Activated CD4-positive, alpha-beta T cell treated with anti-CD3 and anti-CD28 coated beads, Interleukin-2, Interleukin-6, amounts not matched to agents 100 ng/mL and 50 ng/mL, durations not matched to agents 16 hours and 8 hours (primary cell): ENCODE measurements at regions not wholly inside any gene's neighbourhood (a gene's known extent, or its start where the extent isn't known, plus 50 kb on each side); places are given as distances from the start of the nearest gene placed in this dataset.

Source experiments
- DNase-seq: peaks from one replicate; pipeline ENCODE4 v3.0.0-alpha.2; 2020

DNA sequence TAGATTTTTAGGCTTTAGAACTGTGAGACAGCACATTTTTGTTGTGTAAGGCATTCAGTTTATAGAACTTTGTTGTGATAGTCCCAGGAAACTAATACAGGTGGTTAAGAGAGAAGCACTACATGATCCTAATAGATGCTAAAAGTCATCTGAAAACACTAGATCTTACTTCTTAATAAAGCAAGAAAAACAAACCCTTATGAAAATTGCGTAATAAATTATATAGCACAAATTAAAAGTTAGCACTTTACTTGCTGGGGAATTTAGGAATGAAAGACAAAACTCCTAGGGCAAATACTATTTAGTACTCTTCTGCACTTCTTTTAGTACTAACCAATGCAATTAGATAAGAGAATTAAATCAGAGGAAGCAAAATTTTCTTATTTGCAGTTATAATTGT lies 163.3 kb upstream of the SHISA6 start:
- no peak for DNase-seq

DNA sequence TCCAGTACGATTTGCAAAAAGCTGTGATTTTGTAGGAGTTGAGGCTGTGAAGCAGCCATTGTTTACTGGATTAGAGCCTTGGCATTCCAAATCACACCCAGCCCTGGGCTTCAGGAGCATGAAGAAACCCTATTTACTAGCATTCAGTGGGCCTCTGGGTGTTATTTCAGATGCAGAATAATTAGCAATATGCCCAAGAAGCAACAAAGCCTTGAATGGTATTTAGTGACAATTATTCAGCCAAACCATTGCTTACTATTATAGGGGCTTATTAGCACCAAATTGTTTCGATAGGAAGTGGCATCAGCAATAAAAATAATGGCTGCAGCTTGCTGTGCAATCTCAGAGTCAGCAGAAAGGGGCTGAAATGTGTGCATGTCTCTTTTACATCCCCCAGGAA lies 166.6 kb upstream of the SHISA6 start:
- no peak for DNase-seq

- no peak for DNase-seq
These were observed 184.1 kb upstream of the SHISA6 start for GRCh38 chr17:11056926-11057325.

- no peak for DNase-seq
These were observed 187.2 kb upstream of the SHISA6 start for GRCh38 chr17:11053846-11054245.

DNA sequence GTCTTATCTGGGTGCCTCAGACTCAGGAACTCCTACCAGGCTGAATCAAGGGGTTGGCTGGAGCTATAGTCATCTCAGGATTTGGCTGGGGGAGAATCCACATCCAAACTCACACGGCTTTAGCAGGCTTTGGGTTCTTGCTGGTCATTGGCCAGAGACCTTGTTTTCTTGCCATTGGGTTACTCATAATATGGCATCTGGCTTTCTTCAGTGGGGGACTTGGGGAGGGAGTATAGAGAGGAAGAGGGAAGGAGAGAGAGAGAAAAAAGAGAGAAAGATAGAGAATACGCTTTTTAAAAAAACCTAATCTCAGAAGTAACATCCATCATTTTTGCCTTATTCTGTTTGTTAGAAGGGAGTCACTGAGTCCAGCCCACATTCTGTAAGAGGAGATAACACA lies 191.5 kb upstream of the SHISA6 start:
- no peak for DNase-seq

DNA sequence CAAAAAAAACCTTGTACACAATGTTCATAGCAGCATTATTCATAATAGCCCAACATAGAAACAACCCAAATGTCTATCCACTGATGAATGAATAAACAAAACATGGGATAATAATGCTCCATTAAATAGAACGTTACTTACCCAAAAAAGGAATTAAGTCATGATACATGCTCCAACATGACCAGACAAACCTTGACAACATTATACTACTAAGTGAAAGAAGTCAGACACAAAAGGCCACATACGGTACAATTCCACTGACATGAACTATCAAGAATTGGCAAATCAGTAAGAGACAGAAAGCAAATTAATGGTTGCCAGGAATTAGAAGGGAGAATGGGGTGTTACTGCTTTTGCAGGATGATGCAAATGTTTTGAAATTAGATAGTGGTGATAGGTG lies 193.8 kb upstream of the SHISA6 start:
- DNase-seq = no peak

DNA sequence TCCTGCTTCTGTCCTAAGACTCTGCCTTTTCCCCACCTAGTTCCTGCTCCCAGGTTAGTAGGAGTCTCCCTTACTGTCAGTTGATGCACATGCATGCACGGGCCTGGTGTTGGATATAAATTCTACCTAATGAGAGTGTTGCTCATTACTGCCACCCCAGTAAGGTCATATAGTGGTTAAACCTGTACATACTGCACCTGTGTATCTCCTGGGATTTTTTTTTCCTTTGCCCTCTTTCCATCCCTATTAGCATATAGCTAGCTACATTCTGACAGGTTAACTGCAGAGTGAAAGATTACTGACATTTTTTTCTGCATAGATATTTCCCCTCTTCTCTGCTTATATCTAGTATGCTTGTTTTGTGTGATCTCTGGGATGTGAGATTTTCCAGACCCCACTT lies 201.5 kb upstream of the PIRT start:
- DNase-seq = no peak

DNA sequence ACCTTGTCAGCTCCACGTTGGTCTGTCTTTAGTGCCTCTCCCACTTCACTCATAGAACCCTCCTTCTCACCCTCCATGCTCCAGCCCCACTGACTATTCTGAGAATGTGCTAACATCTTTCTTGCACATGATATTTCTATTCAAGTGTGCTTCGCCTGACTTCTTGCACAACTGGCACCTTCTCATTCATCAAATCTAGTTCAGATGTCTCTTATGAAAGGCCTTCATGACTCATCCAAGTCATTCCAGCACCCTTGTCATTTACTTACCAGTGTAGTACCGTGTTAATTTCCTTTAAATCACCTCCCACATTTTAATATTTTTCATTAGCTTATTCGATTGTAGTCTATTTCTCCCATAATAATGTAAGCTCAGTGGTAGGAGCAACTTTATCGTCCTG lies 197.8 kb upstream of the PIRT start:
- DNase-seq = no peak

GRCh38 chr17:11031787-11032186 lies 193.9 kb upstream of the PIRT start:
- DNase-seq = no peak

GRCh38 chr17:11029791-11030190 lies 191.9 kb upstream of the PIRT start:
- no peak for DNase-seq

GRCh38 chr17:11028349-11028748 lies 190.5 kb upstream of the PIRT start:
- DNase-seq = no peak

DNA sequence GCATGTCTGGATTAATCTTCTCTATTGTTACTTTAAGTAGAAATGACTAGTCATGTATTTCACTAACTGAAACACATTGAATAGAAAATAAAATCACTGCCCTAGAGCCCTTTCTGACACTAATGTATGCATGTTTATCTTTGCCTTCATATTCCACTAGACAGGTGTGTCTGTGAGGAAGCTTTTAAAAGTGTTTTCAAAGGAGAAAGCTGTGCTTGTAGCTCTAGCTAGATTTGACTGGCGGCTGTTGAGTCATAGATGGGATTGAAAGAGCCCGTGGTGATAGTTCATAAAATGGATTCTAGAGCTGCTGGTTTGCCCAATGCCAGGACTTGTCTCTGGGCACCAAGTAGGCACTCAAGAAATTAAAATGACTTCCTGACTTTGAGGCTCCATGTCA lies 189.0 kb upstream of the PIRT start:
- DNase-seq = no peak

DNA sequence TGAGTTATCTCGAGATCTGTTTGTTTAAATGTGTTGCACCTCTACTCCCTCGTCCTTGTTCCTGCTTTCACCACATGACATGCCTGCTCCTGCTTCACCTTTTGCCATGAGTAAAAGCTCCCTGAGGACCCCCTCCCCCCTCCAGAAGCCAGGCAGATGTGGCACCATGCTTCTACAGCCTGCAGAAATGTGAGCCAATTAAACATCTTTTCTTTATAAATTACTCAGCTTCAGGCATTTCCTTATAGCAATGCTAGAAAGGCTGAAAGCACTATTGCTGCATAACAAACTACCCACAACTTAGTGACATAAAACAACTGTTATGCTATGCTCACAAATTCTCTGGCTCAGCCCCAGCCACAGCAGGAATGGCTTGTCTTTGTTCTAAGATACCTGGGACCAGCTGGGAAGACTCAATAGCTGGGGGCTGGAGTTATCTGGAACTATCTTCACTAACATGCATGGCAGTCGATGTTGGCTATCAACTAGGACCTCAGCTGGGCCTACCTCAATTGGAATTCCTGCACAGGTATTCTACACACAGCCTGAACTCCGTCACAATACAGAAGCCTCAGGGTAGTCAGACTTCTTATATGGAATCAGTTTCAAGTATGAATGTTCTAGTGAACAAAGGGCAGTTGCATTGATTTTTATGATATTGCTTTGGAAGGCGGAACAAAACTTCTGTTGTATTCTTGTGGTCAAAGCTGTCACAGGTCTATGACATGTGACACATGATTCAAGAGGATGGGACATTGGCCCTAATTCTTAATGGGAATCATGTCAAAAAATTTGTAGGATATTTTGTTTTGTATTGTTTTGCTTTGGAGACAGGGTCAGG lies 186.0 kb upstream of the PIRT start:
- no peak for DNase-seq

GRCh38 chr17:11006530-11006929 lies 168.6 kb upstream of the PIRT start:
- DNase-seq = no peak

GRCh38 chr17:11005940-11006339 lies 168.1 kb upstream of the PIRT start:
- DNase-seq = no peak

DNA sequence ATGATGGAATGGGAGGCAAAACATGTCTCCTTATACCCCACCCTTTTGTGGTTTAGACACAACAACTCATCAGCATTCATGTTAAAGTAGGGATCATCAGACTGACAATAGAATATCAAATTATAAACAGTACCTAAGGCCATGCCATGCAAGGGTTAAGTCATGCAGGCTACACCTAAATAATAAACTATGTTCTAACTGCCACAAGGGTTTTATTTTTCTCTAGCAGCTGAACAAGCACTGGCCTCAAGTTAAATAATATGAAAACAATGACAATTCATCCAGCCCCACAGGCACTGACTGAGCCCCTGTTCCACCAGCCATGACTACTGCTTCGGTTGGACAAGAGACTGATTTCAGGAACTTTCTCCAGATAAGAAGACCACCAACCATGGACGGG lies 164.5 kb upstream of the PIRT start:
- no peak for DNase-seq

- DNase-seq = no peak
These were observed 163.8 kb upstream of the PIRT start for GRCh38 chr17:11001651-11002050.

GRCh38 chr17:10999484-10999883 lies 161.6 kb upstream of the PIRT start:
- DNase-seq = no peak

GRCh38 chr17:10993126-10993525 lies 155.2 kb upstream of the PIRT start:
- no peak for DNase-seq

DNA sequence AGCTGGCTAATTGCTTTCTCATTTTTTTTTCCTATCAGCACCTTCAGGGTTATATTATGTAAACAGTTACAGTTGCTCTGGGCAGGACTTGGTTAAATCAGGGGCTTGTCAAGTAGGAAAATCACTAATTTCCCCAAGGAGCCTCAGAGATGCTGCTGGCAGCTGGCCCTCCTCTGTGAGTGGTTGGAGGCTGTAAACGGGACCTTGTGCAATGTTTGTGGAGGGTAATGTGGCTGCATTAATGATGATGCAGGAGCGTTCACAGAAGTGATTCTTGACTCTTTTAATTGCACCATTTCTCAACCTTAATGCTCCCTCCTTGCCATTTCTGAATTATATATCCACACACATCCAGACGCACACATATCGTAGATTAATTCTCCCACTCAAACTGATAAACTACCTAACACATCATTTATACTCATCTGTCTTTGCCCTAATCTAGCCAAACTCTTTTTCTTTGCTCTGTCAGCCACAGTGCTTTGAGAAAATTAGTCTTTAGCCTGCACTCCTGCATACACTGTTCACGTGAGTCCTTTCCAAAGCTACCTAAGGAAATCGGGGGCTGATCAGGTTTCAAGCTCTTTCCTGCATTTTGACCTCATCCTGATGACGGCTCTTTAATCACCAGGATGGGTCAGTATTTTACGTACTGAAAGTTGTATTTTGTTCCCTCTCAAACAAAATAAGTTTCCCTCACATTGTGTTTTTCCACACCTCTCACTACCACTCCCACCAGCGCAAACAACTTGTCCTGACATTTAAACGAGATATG lies 154.4 kb upstream of the PIRT start:
- DNase-seq = no peak

GRCh38 chr17:10987786-10988185 lies 149.9 kb upstream of the PIRT start:
- no peak for DNase-seq

DNA sequence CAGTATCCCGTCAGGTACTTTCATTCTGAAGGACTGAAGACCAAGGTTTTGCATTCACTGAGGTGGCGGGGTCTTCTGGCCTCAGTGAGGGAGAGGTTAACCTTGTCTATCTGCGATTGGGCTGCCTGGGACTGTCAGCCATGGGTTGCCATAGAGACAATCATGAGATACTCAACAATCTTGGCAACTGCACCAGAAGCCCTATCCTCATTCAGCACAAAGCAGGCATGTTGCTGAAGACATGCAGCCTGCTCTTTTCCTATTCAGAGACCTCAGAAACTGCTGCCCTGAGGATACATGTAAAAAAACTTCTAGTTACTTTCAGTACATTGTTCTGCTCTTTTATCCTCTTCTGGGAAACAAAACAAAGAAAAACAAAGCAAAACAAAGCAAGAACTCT lies 146.3 kb upstream of the PIRT start:
- DNase-seq = no peak

GRCh38 chr17:10976401-10976800 lies 138.5 kb upstream of the PIRT start:
- no peak for DNase-seq

DNA sequence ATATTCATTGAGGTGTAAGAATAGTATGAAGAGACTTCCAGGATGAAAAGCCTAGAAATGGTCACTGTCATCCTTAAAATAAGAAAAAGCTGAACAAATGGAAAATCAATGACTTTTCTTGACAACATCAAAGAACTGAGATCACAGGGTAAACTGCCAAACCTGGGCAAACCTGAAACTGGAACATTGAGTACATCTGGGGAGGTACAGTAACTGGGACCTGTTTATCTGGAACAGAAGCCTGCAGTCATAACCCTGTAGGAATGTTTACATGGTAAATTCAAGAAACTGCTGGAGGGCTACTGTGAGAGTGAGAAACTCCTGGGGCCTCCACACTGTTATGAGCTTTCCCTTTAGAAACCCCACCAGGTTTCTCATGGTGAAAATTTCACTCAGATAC lies 130.1 kb upstream of the PIRT start:
- DNase-seq = no peak

DNA sequence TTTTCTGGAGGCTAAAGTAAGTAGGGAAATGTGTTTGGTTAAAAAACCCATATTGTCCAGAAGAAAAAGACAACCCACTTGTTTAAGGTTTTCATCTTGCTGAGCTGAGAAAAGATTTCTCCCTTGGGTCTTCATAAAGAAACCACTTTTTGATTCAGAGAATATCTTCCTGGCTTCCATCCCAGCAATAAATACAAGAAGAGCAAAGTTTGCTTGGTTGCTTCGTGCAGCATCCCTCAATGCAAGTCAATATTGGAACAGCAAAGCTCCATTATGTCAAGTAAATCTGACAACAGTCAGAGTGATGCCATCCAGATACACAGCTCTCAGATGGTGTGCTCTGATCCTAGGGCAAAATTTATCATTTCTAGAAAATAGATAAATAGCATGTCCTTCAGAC lies 118.9 kb upstream of the PIRT start:
- DNase-seq = no peak
